Cardiac fibroblast (primary cell): ENCODE measurements at regions not wholly inside any gene's neighbourhood (a gene's known extent, or its start where the extent isn't known, plus 50 kb on each side); places are given as distances from the start of the nearest gene placed in this dataset.
"Not testable (repeated sequence)": the region's sequence is repeated elsewhere in the genome, so short reads cannot be mapped to it uniquely, and the experiment has no call there.

ENCODE experiments used
- DNase-seq, 2 donors: peaks; one replicate each; pipeline versions ENCODE4 v3.0.0 to v3.0.0-alpha.2; 2010; ENCODE audit warnings: low read depth in 2 of 2
- H3K4me3 ChIP-seq, 2 donors: replicated peaks in 1 of 2; 1 replicate in 1 of 2; 2 replicates in 1 of 2; pipeline ENCODE4 v1.5.1; 2011; ENCODE audit warnings: low read depth in 2 of 2, low read length in 2 of 2, mild to moderate bottlenecking in 2 of 2, moderate library complexity in 1 of 2
- CTCF ChIP-seq: IDR thresholded peaks from one replicate; pipeline ENCODE4 v1.5.1; 2011; ENCODE audit warnings: low read depth, mild to moderate bottlenecking, low read length, inconsistent platforms

GRCh38 chr12:107513184-107513583 lies 172.4 kb upstream of the PWP1 start:
- H3K4me3 ChIP-seq = no peak overlapping the region

GRCh38 chr12:107513636-107514400 lies 171.8 kb upstream of the PWP1 start:
- TF ChIP-seq CTCF = no peak
- DNase-seq = no peak
- no peak overlapping the region for H3K4me3 ChIP-seq

More at GRCh38 chr12:107513184-107513583, 172.4 kb upstream of the PWP1 start:
- no peak for DNase-seq
- TF ChIP-seq CTCF = no peak

GRCh38 chr12:107514887-107515445 lies 170.6 kb upstream of the PWP1 start:
- no peak overlapping the region for H3K4me3 ChIP-seq
- DNase-seq = peak; percentile 58 to 96
- TF ChIP-seq CTCF = no peak

GRCh38 chr12:107515446-107515958 lies 170.1 kb upstream of the PWP1 start:
- no peak for TF ChIP-seq CTCF
- DNase-seq = peak; percentile 74 to 99
- H3K4me3 ChIP-seq = no peak overlapping the region

- not testable (repeated sequence) for H3K4me3 ChIP-seq, DNase-seq
Observed at GRCh38 chr12:107517816-107518215, 167.8 kb upstream of the PWP1 start.

- no peak for TF ChIP-seq CTCF
- H3K4me3 ChIP-seq = no peak overlapping the region
- DNase-seq = no peak
Observed at GRCh38 chr12:107518868-107519267, 166.7 kb upstream of the PWP1 start.
